PC-9 (cell line): ENCODE measurements at regions not wholly inside any gene's neighbourhood (a gene's known extent, or its start where the extent isn't known, plus 50 kb on each side); places are given as distances from the start of the nearest gene placed in this dataset.

ENCODE experiments used
- BruUV-seq: library from RNA; stranded (reverse); fragments of 400-500 nt; replicated peaks from 2 replicates; lab custom pipeline; 2021; lab: Mats Ljungman, UMichigan
- CTCF ChIA-PET: fragments of 300-600 bp; sonication (Branson Sonifier 250); formaldehyde crosslinking; loops from one replicate; lab custom pipeline; 2022; ENCODE audit warnings: antibody characterized with exemption; lab: Charles Lee
- POLR2A ChIA-PET: fragments of 300-600 bp; sonication (Branson Sonifier 250); formaldehyde crosslinking; loops from one replicate; lab custom pipeline; 2022; ENCODE audit warnings: antibody characterized with exemption; ENCODE audit not compliant: unreplicated experiment; lab: Charles Lee
- DNase-seq, 2 experiments: peaks; one replicate each; pipeline versions ENCODE4 v3.0.0 to v3.0.0-alpha.2; 2015 to 2022; ENCODE audit warnings: mixed read lengths in 1 of 2
- H2AFZ ChIP-seq: fragments of 200-600 bp; sonication (generic); 2 replicates; pipeline ENCODE4 v1.8.1; 2017; ENCODE audit warnings: antibody characterized with exemption
- H3F3A ChIP-seq: fragments of 200-600 bp; sonication (generic); 2 replicates; pipeline ENCODE4 v1.8.1; 2017; ENCODE audit warnings: antibody characterized with exemption, mild to moderate bottlenecking, low read depth; ENCODE audit not compliant: insufficient read depth
- H3K27ac ChIP-seq: fragments of 200-600 bp; sonication (generic); 2 replicates; pipeline ENCODE4 v1.6.1; 2016; ENCODE audit warnings: mixed run types
- H3K27me3 ChIP-seq: fragments of 200-600 bp; sonication (generic); 2 replicates; pipeline ENCODE4 v1.6.1; 2016; ENCODE audit warnings: low read depth, mixed run types; ENCODE audit not compliant: insufficient read depth
- H3K36me3 ChIP-seq: fragments of 200-600 bp; sonication (generic); 2 replicates; pipeline ENCODE4 v1.6.1; 2016; ENCODE audit warnings: low read depth, mixed run types
- H3K4me1 ChIP-seq: fragments of 200-600 bp; sonication (generic); replicated peaks from 2 replicates; pipeline ENCODE4 v1.6.1; 2016; ENCODE audit warnings: mixed run types; ENCODE audit not compliant: insufficient read depth
- H3K4me2 ChIP-seq: fragments of 200-600 bp; sonication (generic); 2 replicates; pipeline ENCODE4 v1.6.1; 2017; ENCODE audit warnings: mixed run types
- H3K4me3 ChIP-seq: fragments of 200-600 bp; sonication (generic); 2 replicates; pipeline ENCODE4 v1.6.1; 2016; ENCODE audit warnings: mixed run types
- H3K79me2 ChIP-seq: fragments of 200-600 bp; sonication (generic); 2 replicates; pipeline ENCODE4 v1.6.1; 2017; ENCODE audit warnings: low read depth, mixed run types
- H3K9me2 ChIP-seq: fragments of 200-600 bp; sonication (generic); 2 replicates; pipeline ENCODE4 v1.8.1; 2017; ENCODE audit warnings: mild to moderate bottlenecking; ENCODE audit not compliant: insufficient read depth
- H3K9me3 ChIP-seq: fragments of 200-600 bp; sonication (generic); 2 replicates; pipeline ENCODE4 v1.8.1; 2016; ENCODE audit warnings: low read depth; ENCODE audit not compliant: insufficient read depth
- H4K20me1 ChIP-seq: fragments of 200-600 bp; sonication (generic); 2 replicates; pipeline ENCODE4 v1.8.1; 2017; ENCODE audit not compliant: insufficient read depth
- EZH2 ChIP-seq: fragments of 200-600 bp; sonication (generic); IDR thresholded peaks from 2 replicates; pipeline ENCODE4 v1.8.0; 2017; ENCODE audit warnings: antibody characterized with exemption, low read depth
- intact Hi-C: fragments of 100-400 bp; cut with micrococcal nuclease; formaldehyde crosslinking; loops from one replicate; pipeline ENCODE4 v1.10.0; 2022; ENCODE audit not compliant: unreplicated experiment
- TF ChIP-seq, protein P1 (sequence below): fragments of 200-600 bp; sonication (generic); conservative IDR thresholded peaks from 2 replicates; pipeline ENCODE4 v1.6.1; 2017; ENCODE audit warnings: mixed run types, antibody characterized with exemption, mild to moderate bottlenecking, moderate library complexity

GRCh38 chr16:6576113-6576512, 756.5 kb upstream of the RBFOX1 start:
- Histone ChIP-seq H3K4me2 (no peak overlapping the region), H3K4me3 (no peak overlapping the region), H3K79me2 (no peaks in the 10 kb centered on the region), H2AFZ (no peak overlapping the region), H4K20me1 (no peaks in the 10 kb centered on the region), H3K27me3 (peaks cover 13% of the 10 kb centered on the region; the same call in 1 of the 2 replicates), H3K36me3 (no peaks in the 10 kb centered on the region), H3K9me3 (no peaks in the 10 kb centered on the region), H3K9me2 (no peaks in the 10 kb centered on the region), H3K27ac (no peak overlapping the region), H3K4me1 (no peaks in the 10 kb centered on the region), H3F3A (no peaks in the 10 kb centered on the region)
- ChIA-PET POLR2A (no interaction called here), CTCF (no interaction called here)
- DNase-seq = no peak
- BruUV-seq = no TSS peak
- no peak for TF ChIP-seq EZH2
- TF ChIP-seq, protein P1, sequence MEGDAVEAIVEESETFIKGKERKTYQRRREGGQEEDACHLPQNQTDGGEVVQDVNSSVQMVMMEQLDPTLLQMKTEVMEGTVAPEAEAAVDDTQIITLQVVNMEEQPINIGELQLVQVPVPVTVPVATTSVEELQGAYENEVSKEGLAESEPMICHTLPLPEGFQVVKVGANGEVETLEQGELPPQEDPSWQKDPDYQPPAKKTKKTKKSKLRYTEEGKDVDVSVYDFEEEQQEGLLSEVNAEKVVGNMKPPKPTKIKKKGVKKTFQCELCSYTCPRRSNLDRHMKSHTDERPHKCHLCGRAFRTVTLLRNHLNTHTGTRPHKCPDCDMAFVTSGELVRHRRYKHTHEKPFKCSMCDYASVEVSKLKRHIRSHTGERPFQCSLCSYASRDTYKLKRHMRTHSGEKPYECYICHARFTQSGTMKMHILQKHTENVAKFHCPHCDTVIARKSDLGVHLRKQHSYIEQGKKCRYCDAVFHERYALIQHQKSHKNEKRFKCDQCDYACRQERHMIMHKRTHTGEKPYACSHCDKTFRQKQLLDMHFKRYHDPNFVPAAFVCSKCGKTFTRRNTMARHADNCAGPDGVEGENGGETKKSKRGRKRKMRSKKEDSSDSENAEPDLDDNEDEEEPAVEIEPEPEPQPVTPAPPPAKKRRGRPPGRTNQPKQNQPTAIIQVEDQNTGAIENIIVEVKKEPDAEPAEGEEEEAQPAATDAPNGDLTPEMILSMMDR = no peak
- intact Hi-C loops = no loop called here

DNA sequence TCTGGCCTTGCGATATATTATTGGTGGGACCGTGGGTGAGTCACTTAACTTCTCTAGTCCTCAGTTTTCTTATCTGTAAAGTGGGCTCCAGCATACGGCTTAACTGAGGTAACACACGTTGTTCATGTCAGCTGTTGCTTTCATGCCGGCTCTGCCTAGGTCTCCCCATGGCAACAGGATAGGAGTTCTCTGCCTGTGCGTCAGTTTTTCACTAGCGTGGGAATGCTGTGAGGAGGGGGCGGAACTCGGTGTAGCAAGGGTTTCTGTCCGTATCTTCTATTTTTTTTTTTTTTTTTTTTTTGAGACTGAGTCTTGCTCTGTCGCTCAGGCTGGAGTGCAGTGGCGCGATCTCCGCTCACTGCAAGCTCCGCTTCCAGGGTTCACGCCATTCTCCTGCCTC, 758.5 kb upstream of the RBFOX1 start:
- intact Hi-C loops = no loop called here
- BruUV-seq = no TSS peak
- no peak for DNase-seq
- no peaks in the 10 kb centered on the region for H3F3A ChIP-seq
- TF ChIP-seq, protein P1 = no peak
- TF ChIP-seq EZH2 = no peak
- H3K36me3 ChIP-seq = no peaks in the 10 kb centered on the region
- H2AFZ ChIP-seq = no peak overlapping the region
- H3K27ac ChIP-seq = no peak overlapping the region
- no peaks in the 10 kb centered on the region for H3K79me2 ChIP-seq
- no peaks in the 10 kb centered on the region for H4K20me1 ChIP-seq
- H3K9me3 ChIP-seq = no peaks in the 10 kb centered on the region
- H3K4me2 ChIP-seq = no peak overlapping the region
- ChIA-PET CTCF (no interaction called here), POLR2A (no interaction called here)
- peaks cover 29% of the 10 kb centered on the region for H3K27me3 ChIP-seq
- no peak overlapping the region for H3K4me3 ChIP-seq
- H3K9me2 ChIP-seq = no peaks in the 10 kb centered on the region
- H3K4me1 ChIP-seq = no peaks in the 10 kb centered on the region

DNA sequence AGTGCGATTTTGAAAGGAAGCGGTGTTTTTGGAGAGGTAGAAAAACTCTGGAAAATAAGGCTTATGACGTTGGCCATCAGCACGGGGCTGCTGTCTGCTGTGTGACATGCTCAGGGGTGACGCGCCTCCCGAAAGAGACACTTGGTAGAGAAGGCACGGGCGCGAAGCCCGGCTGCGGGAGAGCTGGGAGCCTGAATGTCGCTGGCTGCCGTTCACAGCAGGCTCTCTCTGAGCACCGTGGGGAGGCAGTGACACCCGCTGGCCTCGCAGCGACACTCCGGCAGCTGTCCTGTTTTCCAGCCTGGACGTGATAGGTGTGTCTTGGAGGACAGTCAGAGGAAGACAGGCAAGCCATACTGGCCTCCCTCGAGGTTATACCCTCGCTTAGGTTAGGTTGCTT, 759.1 kb upstream of the RBFOX1 start:
- peak in 1 of 2 experiments; percentile 8 for DNase-seq
- H3K27me3 ChIP-seq = peaks cover 33% of the 10 kb centered on the region
- H3K9me2 ChIP-seq = no peaks in the 10 kb centered on the region
- H3K4me3 ChIP-seq = no peak overlapping the region
- H3K27ac ChIP-seq = no peak overlapping the region
- no peaks in the 10 kb centered on the region for H4K20me1 ChIP-seq
- no peaks in the 10 kb centered on the region for H3F3A ChIP-seq
- TF ChIP-seq, protein P1 = no peak
- no peak for TF ChIP-seq EZH2
- BruUV-seq = no TSS peak
- no peaks in the 10 kb centered on the region for H3K79me2 ChIP-seq
- ChIA-PET POLR2A (no interaction called here), CTCF (no interaction called here)
- no peaks in the 10 kb centered on the region for H3K9me3 ChIP-seq
- no peaks in the 10 kb centered on the region for H3K4me1 ChIP-seq
- intact Hi-C loops = no loop called here
- H3K4me2 ChIP-seq = no peak overlapping the region
- no peak overlapping the region for H2AFZ ChIP-seq
- H3K36me3 ChIP-seq = no peaks in the 10 kb centered on the region
